SU-DHL-6 (cell line): ENCODE measurements at regions not wholly inside any gene's neighbourhood (a gene's known extent, or its start where the extent isn't known, plus 50 kb on each side); places are given as distances from the start of the nearest gene placed in this dataset.

Experiments
- H2AFZ ChIP-seq: fragments of 200-600 bp; sonication (generic); 2 replicates; pipeline ENCODE4 v1.6.1; 2014; ENCODE audit warnings: low read depth, mild to moderate bottlenecking, moderate library complexity, mixed read lengths, antibody characterized with exemption, low read length; ENCODE audit not compliant: severe bottlenecking
- H3F3A ChIP-seq: fragments of 200-600 bp; shearing (Covaris generic); 2 replicates; pipeline ENCODE4 v1.6.0; 2016; ENCODE audit warnings: antibody characterized with exemption, mild to moderate bottlenecking; ENCODE audit not compliant: insufficient read depth
- H3K27ac ChIP-seq: fragments of 200-600 bp; sonication (generic); 2 replicates; pipeline ENCODE4 v1.5.1; 2016; ENCODE audit warnings: low read depth, mild to moderate bottlenecking, low read length, moderate library complexity, mixed read lengths
- H3K27me3 ChIP-seq: fragments of 200-600 bp; sonication (generic), shearing (Covaris generic); 2 replicates; pipeline ENCODE4 v1.6.0; 2014; ENCODE audit warnings: mild to moderate bottlenecking, low read length
- H3K36me3 ChIP-seq: fragments of 200-600 bp; sonication (generic); 2 replicates; pipeline ENCODE4 v1.6.1; 2014; ENCODE audit warnings: mild to moderate bottlenecking, low read length, mixed read lengths
- H3K4me2 ChIP-seq: fragments of 300-600, 200-600 bp; shearing (Covaris generic), sonication (generic); 2 replicates; pipeline ENCODE4 v1.6.0; 2014; ENCODE audit warnings: low read length, low read depth, mild to moderate bottlenecking; ENCODE audit not compliant: poor library complexity, severe bottlenecking
- H3K4me3 ChIP-seq: fragments of 200-600 bp; sonication (generic); 2 replicates; pipeline ENCODE4 v1.5.1; 2014; ENCODE audit warnings: antibody characterized with exemption, low read length, mild to moderate bottlenecking, mixed read lengths; ENCODE audit not compliant: insufficient read depth, poor library complexity, severe bottlenecking
- H3K79me2 ChIP-seq: fragments of 200-600 bp; sonication (generic); 2 replicates; pipeline ENCODE4 v1.6.1; 2014; ENCODE audit warnings: mild to moderate bottlenecking, low read length, moderate library complexity; ENCODE audit not compliant: insufficient read depth
- H3K9ac ChIP-seq: fragments of 200-600 bp; sonication (generic); 2 replicates; pipeline ENCODE4 v1.7.0; 2014; ENCODE audit warnings: mild to moderate bottlenecking, low read length
- H3K9me2 ChIP-seq: fragments of 200-600 bp; sonication (generic); replicated peaks from 2 replicates; pipeline ENCODE4 v1.6.1; 2014; ENCODE audit warnings: low read length; ENCODE audit not compliant: insufficient read depth
- H3K9me3 ChIP-seq: fragments of 200-600 bp; sonication (generic); 2 replicates; pipeline ENCODE4 v1.6.1; 2014; ENCODE audit warnings: low read length, mixed read lengths; ENCODE audit not compliant: insufficient read depth
- H4K20me1 ChIP-seq: fragments of 200-600 bp; sonication (generic); 2 replicates; pipeline ENCODE4 v1.6.1; 2014; ENCODE audit warnings: low read depth, mild to moderate bottlenecking, antibody characterized with exemption, low read length, moderate library complexity, mixed read lengths
- EZH2phosphoT487 ChIP-seq: fragments of 200-600 bp; sonication (generic), shearing (Covaris generic); conservative IDR thresholded peaks from 2 replicates; pipeline ENCODE4 v1.6.1; 2018; ENCODE audit warnings: mild to moderate bottlenecking, antibody characterized with exemption, low read length, moderate library complexity, mixed read lengths
- TF ChIP-seq, protein P1 (sequence below): fragments of 200-600 bp; sonication (generic); IDR thresholded peaks from one replicate; pipeline ENCODE4 v1.5.1; 2017; ENCODE audit warnings: antibody characterized with exemption, mild to moderate bottlenecking, low read length, moderate library complexity; ENCODE audit not compliant: insufficient read depth, poor library complexity, severe bottlenecking

DNA sequence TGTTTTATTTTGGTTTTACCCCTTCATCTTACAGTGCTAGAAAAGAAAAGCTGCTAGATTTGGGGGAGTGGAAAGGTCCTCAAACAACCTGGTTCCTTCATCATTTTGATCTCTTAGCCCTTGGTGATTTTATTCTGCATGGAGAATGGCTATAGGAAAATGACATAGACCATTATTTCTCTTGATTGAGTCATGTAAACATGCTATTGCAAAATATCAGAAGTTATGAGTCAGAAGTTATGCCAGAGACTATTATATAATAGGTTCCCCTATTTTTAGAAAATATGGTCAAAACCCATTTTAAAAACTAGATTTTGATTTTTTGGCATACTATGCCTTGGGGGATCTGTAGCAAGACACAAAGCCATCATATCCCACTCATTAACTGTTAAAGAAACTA is 83.7 kb upstream of the FAM9C start:
- Histone ChIP-seq H3K27me3 (no peaks in the 10 kb centered on the region), H3K79me2 (no peaks in the 10 kb centered on the region), H3K4me3 (no peak overlapping the region), H3K4me2 (no peak overlapping the region), H3K27ac (no peak overlapping the region), H3K9ac (no peak overlapping the region), H3K9me3 (no peaks in the 10 kb centered on the region), H3K9me2 (no peaks in the 10 kb centered on the region), H3K36me3 (no peaks in the 10 kb centered on the region), H3F3A (no peaks in the 10 kb centered on the region), H2AFZ (no peak overlapping the region), H4K20me1 (no peaks in the 10 kb centered on the region)
- no peak for TF ChIP-seq EZH2phosphoT487
- TF ChIP-seq, protein P1, sequence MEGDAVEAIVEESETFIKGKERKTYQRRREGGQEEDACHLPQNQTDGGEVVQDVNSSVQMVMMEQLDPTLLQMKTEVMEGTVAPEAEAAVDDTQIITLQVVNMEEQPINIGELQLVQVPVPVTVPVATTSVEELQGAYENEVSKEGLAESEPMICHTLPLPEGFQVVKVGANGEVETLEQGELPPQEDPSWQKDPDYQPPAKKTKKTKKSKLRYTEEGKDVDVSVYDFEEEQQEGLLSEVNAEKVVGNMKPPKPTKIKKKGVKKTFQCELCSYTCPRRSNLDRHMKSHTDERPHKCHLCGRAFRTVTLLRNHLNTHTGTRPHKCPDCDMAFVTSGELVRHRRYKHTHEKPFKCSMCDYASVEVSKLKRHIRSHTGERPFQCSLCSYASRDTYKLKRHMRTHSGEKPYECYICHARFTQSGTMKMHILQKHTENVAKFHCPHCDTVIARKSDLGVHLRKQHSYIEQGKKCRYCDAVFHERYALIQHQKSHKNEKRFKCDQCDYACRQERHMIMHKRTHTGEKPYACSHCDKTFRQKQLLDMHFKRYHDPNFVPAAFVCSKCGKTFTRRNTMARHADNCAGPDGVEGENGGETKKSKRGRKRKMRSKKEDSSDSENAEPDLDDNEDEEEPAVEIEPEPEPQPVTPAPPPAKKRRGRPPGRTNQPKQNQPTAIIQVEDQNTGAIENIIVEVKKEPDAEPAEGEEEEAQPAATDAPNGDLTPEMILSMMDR, result no peak

DNA sequence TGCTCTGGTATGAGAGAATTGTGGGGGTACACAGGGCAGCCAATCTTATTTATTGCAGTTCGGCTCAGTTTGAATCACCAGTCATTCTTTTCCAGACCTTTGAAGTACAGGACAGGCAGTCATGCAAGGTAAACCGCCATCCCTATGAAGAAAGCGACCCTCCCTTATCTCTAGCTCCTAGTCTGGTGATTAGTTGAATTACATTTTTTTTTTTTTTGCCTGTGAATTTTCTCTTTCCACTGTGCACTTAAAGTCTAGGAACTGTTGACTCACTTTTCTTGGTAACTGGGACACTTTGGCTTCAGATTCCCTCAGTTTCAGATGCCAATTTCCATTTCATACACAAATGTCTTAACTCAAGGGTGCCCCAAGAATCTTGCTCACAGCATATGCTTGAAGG is 82.4 kb upstream of the FAM9C start:
- Histone ChIP-seq H3K79me2 (no peaks in the 10 kb centered on the region), H2AFZ (no peak overlapping the region), H3K9ac (no peak overlapping the region), H3K27ac (no peak overlapping the region), H3K36me3 (no peaks in the 10 kb centered on the region), H3K9me3 (no peaks in the 10 kb centered on the region), H4K20me1 (no peaks in the 10 kb centered on the region), H3F3A (no peaks in the 10 kb centered on the region), H3K4me3 (no peak overlapping the region), H3K27me3 (no peaks in the 10 kb centered on the region), H3K9me2 (no peaks in the 10 kb centered on the region), H3K4me2 (no peak overlapping the region)
- TF ChIP-seq EZH2phosphoT487, result no peak
- TF ChIP-seq, protein P1, result no peak

DNA sequence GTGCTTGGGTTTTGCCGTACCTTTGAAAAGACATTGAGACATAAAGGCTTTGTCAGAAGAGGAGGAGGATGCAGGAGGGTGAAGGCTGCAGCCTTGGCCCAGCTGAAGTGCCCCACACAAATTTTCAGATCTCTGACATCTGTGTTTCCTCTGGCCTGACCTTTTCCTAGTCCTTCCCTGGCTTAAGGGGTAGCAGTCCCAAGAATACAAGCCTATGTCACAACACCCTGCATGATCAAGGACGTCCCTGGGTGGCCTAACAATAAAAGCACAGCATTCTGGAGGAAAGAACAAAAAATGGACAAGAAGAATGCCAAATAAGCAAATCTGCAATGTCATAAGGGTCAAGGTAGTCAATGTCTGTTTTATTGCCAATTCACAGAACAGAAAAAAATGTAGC is 80.8 kb upstream of the FAM9C start:
- Histone ChIP-seq H3K36me3 (no peaks in the 10 kb centered on the region), H3K79me2 (no peaks in the 10 kb centered on the region), H3K9me2 (no peaks in the 10 kb centered on the region), H2AFZ (no peak overlapping the region), H3K4me3 (no peak overlapping the region), H3F3A (no peaks in the 10 kb centered on the region), H3K9ac (no peak overlapping the region), H3K4me2 (no peak overlapping the region), H3K27me3 (no peaks in the 10 kb centered on the region), H4K20me1 (no peaks in the 10 kb centered on the region), H3K27ac (no peak overlapping the region), H3K9me3 (no peaks in the 10 kb centered on the region)
- TF ChIP-seq, protein P1, result no peak
- TF ChIP-seq EZH2phosphoT487, result no peak

DNA sequence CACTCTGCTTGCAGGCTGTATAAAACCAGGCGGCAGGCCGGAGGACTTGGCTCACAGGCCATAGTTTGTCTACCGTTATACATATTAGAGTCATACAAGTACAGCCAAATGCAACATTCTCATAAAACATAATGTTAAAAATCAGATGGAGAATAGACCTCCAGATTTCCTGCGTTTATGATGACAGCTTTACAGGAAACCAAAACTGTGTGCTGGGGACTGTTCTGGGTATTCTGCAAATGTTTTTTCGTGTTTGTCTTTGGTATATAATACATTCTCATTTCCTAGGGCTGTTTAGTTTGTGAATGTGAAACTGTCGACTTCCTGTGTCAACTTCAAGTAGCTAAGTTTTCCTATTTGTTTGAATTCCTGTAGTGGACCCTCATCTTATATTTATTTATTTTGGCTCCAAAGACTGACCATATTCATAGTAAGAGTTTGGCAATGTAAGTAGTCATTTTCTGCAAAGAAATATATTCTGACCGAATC is 79.5 kb upstream of the FAM9C start:
- Histone ChIP-seq H3K4me2 (no peak overlapping the region), H3K9me2 (no peaks in the 10 kb centered on the region), H3K4me3 (no peak overlapping the region), H2AFZ (no peak overlapping the region), H3K79me2 (no peaks in the 10 kb centered on the region), H3F3A (no peaks in the 10 kb centered on the region), H4K20me1 (no peaks in the 10 kb centered on the region), H3K27me3 (no peaks in the 10 kb centered on the region), H3K36me3 (no peaks in the 10 kb centered on the region), H3K27ac (no peak overlapping the region), H3K9me3 (no peaks in the 10 kb centered on the region), H3K9ac (no peak overlapping the region)
- TF ChIP-seq EZH2phosphoT487, result no peak
- TF ChIP-seq, protein P1, result no peak
